ENCODE measurements at regions not wholly inside any gene's neighbourhood (a gene's known extent, or its start where the extent isn't known, plus 50 kb on each side); places are given as distances from the start of the nearest gene placed in this dataset.

DNA sequence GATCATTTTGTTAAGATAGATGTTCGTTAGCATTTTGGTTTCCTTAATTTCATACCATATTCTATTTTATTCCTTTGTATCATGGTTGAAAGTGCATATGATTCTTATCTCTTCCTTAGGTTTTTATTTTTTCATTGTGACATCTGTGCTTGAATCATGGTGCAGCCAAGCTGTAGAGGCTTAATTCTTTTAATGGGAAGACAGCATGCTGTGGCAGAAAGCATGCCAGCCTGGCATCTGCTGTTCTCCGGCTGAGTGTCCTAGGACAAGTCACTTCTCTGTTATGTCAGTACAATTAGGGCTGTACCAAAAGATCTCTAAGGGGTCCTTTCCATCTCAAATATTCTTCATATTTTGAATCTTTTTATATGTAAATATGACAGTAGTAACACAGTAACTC, 68.5 kb upstream of the PMFBP1 start:
- intact Hi-C loops (cut with DNase I), result no loop called here
- no peaks in the 10 kb centered on the region for H3K4me1 ChIP-seq
- no peaks in the 10 kb centered on the region for H3K36me3 ChIP-seq (ENCODE audit: insufficient read depth in 1 of 2, low read depth in 1 of 2)
- H3K27ac ChIP-seq, result no peak overlapping the region
- no peak for ATAC-seq
- DNase-seq, result no peak
- no peak overlapping the region for H3K4me3 ChIP-seq
- H3K9me3 ChIP-seq, result no peaks in the 10 kb centered on the region
- peaks cover 0 to 4% (median 0%) of the 10 kb centered on the region in 3 donors for H3K27me3 ChIP-seq (ENCODE audit: insufficient read depth in 3 of 3, low read length in 2 of 3)
- WGBS, 3 donors, result 69 to 80% (median 76%) methylated on average over 2 of the region's 2 CpGs
- TF ChIP-seq, protein P1, sequence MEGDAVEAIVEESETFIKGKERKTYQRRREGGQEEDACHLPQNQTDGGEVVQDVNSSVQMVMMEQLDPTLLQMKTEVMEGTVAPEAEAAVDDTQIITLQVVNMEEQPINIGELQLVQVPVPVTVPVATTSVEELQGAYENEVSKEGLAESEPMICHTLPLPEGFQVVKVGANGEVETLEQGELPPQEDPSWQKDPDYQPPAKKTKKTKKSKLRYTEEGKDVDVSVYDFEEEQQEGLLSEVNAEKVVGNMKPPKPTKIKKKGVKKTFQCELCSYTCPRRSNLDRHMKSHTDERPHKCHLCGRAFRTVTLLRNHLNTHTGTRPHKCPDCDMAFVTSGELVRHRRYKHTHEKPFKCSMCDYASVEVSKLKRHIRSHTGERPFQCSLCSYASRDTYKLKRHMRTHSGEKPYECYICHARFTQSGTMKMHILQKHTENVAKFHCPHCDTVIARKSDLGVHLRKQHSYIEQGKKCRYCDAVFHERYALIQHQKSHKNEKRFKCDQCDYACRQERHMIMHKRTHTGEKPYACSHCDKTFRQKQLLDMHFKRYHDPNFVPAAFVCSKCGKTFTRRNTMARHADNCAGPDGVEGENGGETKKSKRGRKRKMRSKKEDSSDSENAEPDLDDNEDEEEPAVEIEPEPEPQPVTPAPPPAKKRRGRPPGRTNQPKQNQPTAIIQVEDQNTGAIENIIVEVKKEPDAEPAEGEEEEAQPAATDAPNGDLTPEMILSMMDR (IDR thresholded peaks at IDR 0.05), result no peak

DNA sequence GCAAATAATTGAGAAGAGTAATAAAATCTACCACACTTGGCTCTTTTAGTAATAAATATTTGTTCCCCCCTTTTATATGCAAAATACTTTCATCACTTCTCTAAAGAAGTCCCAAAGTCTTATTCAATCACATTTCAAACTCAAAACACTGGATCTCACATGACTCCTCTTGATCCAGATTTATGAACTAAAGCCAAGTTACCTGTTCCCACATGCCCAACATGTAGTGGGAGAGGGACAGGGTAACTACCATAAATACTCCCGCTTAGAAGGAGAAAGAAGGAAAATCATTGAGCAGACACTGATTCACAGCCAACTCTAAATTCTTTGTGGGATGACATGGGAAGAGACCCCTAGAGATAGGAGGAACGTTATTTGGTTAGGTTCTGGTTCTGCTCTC, 64.9 kb upstream of the PMFBP1 start:
- WGBS, 3 donors, result 69 to 78% (median 73%) methylated on average over 2 of the region's 2 CpGs
- no peak for ATAC-seq
- no peaks in the 10 kb centered on the region for H3K36me3 ChIP-seq (ENCODE audit: insufficient read depth in 1 of 2, low read depth in 1 of 2)
- no peak for DNase-seq
- intact Hi-C loops (cut with DNase I), result no loop called here
- H3K27ac ChIP-seq, result no peak overlapping the region
- no peak overlapping the region for H3K4me3 ChIP-seq
- H3K9me3 ChIP-seq, result no peaks in the 10 kb centered on the region
- TF ChIP-seq, protein P1 (IDR thresholded peaks at IDR 0.05), result no peak
- no peaks in the 10 kb centered on the region for H3K27me3 ChIP-seq (ENCODE audit: insufficient read depth in 3 of 3, low read length in 2 of 3)
- no peaks in the 10 kb centered on the region for H3K4me1 ChIP-seq

DNA sequence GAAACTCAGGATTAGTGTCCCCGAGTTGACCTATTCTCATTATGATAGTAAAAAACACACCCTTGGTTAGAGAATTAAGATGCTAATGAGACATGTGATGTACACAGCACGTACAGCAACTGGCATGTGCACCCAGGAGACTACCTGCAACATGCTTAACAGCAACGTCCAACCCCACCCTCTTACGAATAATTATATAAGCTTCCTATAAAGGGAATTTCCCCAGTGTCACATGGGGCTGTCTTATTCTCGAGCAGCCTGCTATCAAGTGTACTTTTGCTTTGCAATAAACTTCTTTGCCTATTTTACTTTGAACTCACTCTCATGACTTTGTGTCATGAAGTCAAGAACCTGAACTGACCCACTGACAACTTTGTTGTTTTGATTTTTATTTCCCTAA, 62.4 kb upstream of the PMFBP1 start:
- 73 to 83% (median 74%) methylated on average over 5 of the region's 5 CpGs for WGBS, 3 donors
- TF ChIP-seq, protein P1 (IDR thresholded peaks at IDR 0.05), result no peak

DNA sequence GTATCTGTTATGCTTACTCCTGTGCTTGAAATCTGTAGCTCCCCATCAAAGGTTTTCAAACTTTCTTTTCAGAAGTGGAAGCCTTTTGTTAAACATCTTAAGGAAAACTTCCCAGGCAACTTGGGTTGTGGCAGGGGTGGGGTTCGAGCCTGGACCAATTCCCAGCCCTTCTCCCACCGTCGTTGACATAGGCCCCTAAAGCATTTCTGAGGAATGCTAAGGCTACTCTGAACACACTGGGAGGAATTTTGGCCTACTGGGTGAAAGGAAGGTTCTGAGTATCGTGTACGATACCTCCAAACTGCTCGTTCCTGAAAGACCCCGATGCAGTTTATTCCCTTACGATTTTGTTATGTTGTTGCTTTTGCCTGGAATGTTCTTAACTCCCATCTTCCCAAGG, 56.1 kb upstream of the PMFBP1 start:
- Histone ChIP-seq H3K9me3 (no peaks in the 10 kb centered on the region), H3K4me3 (no peak overlapping the region), H3K27ac (no peak overlapping the region), H3K27me3 (ENCODE audit: insufficient read depth in 3 of 3, low read length in 2 of 3) (no peaks in the 10 kb centered on the region), H3K4me1 (no peaks in the 10 kb centered on the region), H3K36me3 (ENCODE audit: insufficient read depth in 1 of 2, low read depth in 1 of 2) (no peaks in the 10 kb centered on the region)
- no peak for ATAC-seq
- 73 to 82% (median 77%) methylated on average over 8 of the region's 8 CpGs for WGBS, 3 donors
- DNase-seq, result no peak
- TF ChIP-seq, protein P1 (IDR thresholded peaks at IDR 0.05), result no peak
- intact Hi-C loops (cut with DNase I), result no loop called here

More for the DNA sequence above, 62.4 kb upstream of the PMFBP1 start:
- no peaks in the 10 kb centered on the region for H3K36me3 ChIP-seq (ENCODE audit: insufficient read depth in 1 of 2, low read depth in 1 of 2)
- H3K27ac ChIP-seq, result no peak overlapping the region
- H3K9me3 ChIP-seq, result no peaks in the 10 kb centered on the region
- H3K27me3 ChIP-seq (ENCODE audit: insufficient read depth in 3 of 3, low read length in 2 of 3), result no peaks in the 10 kb centered on the region
- no peak overlapping the region for H3K4me3 ChIP-seq
- no peak for DNase-seq
- ATAC-seq, result no peak
- no peaks in the 10 kb centered on the region for H3K4me1 ChIP-seq
- intact Hi-C loops (cut with DNase I), result no loop called here

DNA sequence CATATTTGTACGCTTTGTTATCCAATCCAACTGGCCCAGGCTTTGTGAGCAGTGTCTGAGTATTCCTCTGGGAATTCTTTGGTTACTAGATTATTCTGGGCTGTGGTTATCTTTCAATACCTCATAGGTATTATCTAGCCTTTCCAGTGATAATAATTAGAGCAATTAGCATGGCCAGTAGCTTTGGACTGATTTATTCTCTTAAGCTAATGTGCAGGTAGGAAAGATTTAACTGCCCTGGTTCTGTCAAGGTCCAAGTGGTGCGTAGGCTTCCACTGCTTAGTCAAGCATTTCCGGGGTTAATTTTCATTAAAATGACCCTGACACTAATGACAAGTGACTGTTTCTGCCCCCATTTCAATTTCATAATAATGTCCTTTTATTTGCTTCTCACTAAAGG, 54.2 kb upstream of the PMFBP1 start:
- no peaks in the 10 kb centered on the region for H3K9me3 ChIP-seq
- 76 to 82% (median 82%) methylated on average over 3 of the region's 3 CpGs for WGBS, 3 donors
- ATAC-seq (no peak), DNase-seq (no peak)
- TF ChIP-seq, protein P1 (IDR thresholded peaks at IDR 0.05), result no peak
- no peaks in the 10 kb centered on the region for H3K4me1 ChIP-seq
- no peak overlapping the region for H3K27ac ChIP-seq
- intact Hi-C loops (cut with DNase I), result no loop called here
- H3K4me3 ChIP-seq, result no peak overlapping the region
- no peaks in the 10 kb centered on the region for H3K27me3 ChIP-seq (ENCODE audit: insufficient read depth in 3 of 3, low read length in 2 of 3)
- H3K36me3 ChIP-seq (ENCODE audit: insufficient read depth in 1 of 2, low read depth in 1 of 2), result no peaks in the 10 kb centered on the region
